ENCODE measurements at regions not wholly inside any gene's neighbourhood (a gene's known extent, or its start where the extent isn't known, plus 50 kb on each side); places are given as distances from the start of the nearest gene placed in this dataset.

- DNase-seq, result peak in 2 of 3 experiments; percentile 19 to 36
These were observed 94.5 kb upstream of the UPP2 start for GRCh38 chr2:158006961-158007719.

GRCh38 chr2:158004126-158004764 lies 97.4 kb upstream of the UPP2 start:
- DNase-seq, result no peak

GRCh38 chr2:158002079-158002478 lies 99.6 kb upstream of the UPP2 start:
- DNase-seq, result no peak

- DNase-seq, result no peak
These were observed 104.9 kb upstream of the UPP2 start for GRCh38 chr2:157996799-157997198.

GRCh38 chr2:157995117-157995516 lies 106.6 kb upstream of the UPP2 start:
- DNase-seq, result no peak

- no peak for DNase-seq
These were observed 109.7 kb upstream of the UPP2 start for GRCh38 chr2:157991932-157992331.

GRCh38 chr2:157990173-157990572 lies 111.5 kb upstream of the UPP2 start:
- peak in 2 of 3 experiments; percentile 2 to 24 for DNase-seq

GRCh38 chr2:157989227-157989626 lies 112.4 kb upstream of the UPP2 start:
- DNase-seq, result no peak

- DNase-seq, result no peak
These were observed 110.6 kb upstream of the ACVR1 start for GRCh38 chr2:157986761-157987160.

GRCh38 chr2:157984866-157985265 lies 108.7 kb upstream of the ACVR1 start:
- DNase-seq, result no peak

- no peak for DNase-seq
These were observed 103.9 kb upstream of the ACVR1 start for GRCh38 chr2:157980020-157980419.

GRCh38 chr2:157971702-157972101 lies 95.6 kb upstream of the ACVR1 start:
- peak in 2 of 3 experiments; percentile 3 to 21 for DNase-seq

GRCh38 chr2:157967856-157968255 lies 91.7 kb upstream of the ACVR1 start:
- DNase-seq, result no peak

GRCh38 chr2:157959249-157959648 lies 83.1 kb upstream of the ACVR1 start:
- DNase-seq, result no peak

GRCh38 chr2:157957596-157957995 lies 81.5 kb upstream of the ACVR1 start:
- no peak for DNase-seq

- DNase-seq, result no peak
These were observed 76.4 kb upstream of the ACVR1 start for GRCh38 chr2:157952558-157952957.

GRCh38 chr2:157948856-157949255 lies 72.7 kb upstream of the ACVR1 start:
- DNase-seq, result no peak

GRCh38 chr2:157946919-157947557 lies 70.9 kb upstream of the ACVR1 start:
- no peak for DNase-seq

- DNase-seq, result no peak
These were observed 63.9 kb upstream of the ACVR1 start for GRCh38 chr2:157940024-157940423.

GRCh38 chr2:157938556-157938955 lies 62.4 kb upstream of the ACVR1 start:
- DNase-seq, result no peak

- DNase-seq, result no peak
These were observed 60.3 kb upstream of the ACVR1 start for GRCh38 chr2:157936406-157936805.

- DNase-seq, result no peak
These were observed 59.3 kb upstream of the ACVR1 start for GRCh38 chr2:157935378-157935906.

GRCh38 chr2:157934684-157935377 lies 58.7 kb upstream of the ACVR1 start:
- no peak for DNase-seq

Data from NCI-H1417 (cell line).